Kidney (tissue), 13 donors: ENCODE measurements at regions not wholly inside any gene's neighbourhood (a gene's known extent, or its start where the extent isn't known, plus 50 kb on each side); places are given as distances from the start of the nearest gene placed in this dataset.

Experiments used
- DNase-seq, 5 donors: peaks; one replicate each; pipeline ENCODE4 v3.0.0-alpha.2; 2013 to 2020
- FAIRE-seq: peaks from 2 replicates; lab custom pipeline; 2012; peaks lifted over from hg19 to GRCh38; lab: Jason Lieb, UNC
- H3K27ac ChIP-seq, 2 donors: one replicate each; pipeline ENCODE4 v1.7.0; 2013; ENCODE audit warnings: low read depth in 2 of 2, low read length in 2 of 2, inconsistent platforms in 1 of 2
- H3K27me3 ChIP-seq: one replicate; pipeline ENCODE4 v1.7.1; 2013; ENCODE audit warnings: low read length, inconsistent platforms; ENCODE audit not compliant: control insufficient read depth, insufficient read depth
- H3K36me3 ChIP-seq, 3 donors: one replicate each; pipeline versions ENCODE4 v1.7.0 to v1.7.1; 2013; ENCODE audit warnings: low read length in 3 of 3, control low read depth in 1 of 3, inconsistent platforms in 1 of 3; ENCODE audit not compliant: insufficient read depth in 3 of 3, control insufficient read depth in 2 of 3
- H3K4me1 ChIP-seq, 3 donors: one replicate each; pipeline versions ENCODE4 v1.7.0 to v1.7.1; 2013; ENCODE audit warnings: low read length in 3 of 3, inconsistent platforms in 1 of 3, low read depth in 1 of 3; ENCODE audit not compliant: control insufficient read depth in 2 of 3, insufficient read depth in 2 of 3
- H3K4me3 ChIP-seq, 3 donors: one replicate each; pipeline versions ENCODE4 v1.7.0 to v1.8.1; 2013; ENCODE audit warnings: low read length in 3 of 3, control low read depth in 1 of 3, inconsistent platforms in 1 of 3
- H3K9ac ChIP-seq, 3 donors: one replicate each; pipeline versions ENCODE4 v1.7.0 to v1.7.1; 2013; ENCODE audit warnings: low read length in 3 of 3, control low read depth in 1 of 3, inconsistent platforms in 1 of 3
- H3K9me3 ChIP-seq, 3 donors: one replicate each; pipeline versions ENCODE4 v1.7.0 to v1.7.1; 2013; ENCODE audit warnings: low read length in 3 of 3, control low read depth in 1 of 3, inconsistent platforms in 1 of 3; ENCODE audit not compliant: control insufficient read depth in 2 of 3, insufficient read depth in 1 of 3
- intact Hi-C: fragments of 100-400 bp; cut with DNase I; formaldehyde crosslinking; loops from one replicate; pipeline ENCODE4 v1.11.1; 2022
- TF ChIP-seq, protein P1 (sequence below): IDR thresholded peaks from 3 replicates; pipeline ENCODE4 v1.5.1; 2012; ENCODE audit warnings: mild to moderate bottlenecking, moderate library complexity, borderline replicate concordance; ENCODE audit not compliant: insufficient read depth; ENCODE audit errors: extremely low read depth
- donor health status: control.
- donor health status: control.
- donor health status: control.
- donor health status: control.
- donor health status: control.
- donor health status: DM: yes; HTN: yes; CAD: no.
- donor health status: Normal renal cell carcinoma (clear cell type).

DNA sequence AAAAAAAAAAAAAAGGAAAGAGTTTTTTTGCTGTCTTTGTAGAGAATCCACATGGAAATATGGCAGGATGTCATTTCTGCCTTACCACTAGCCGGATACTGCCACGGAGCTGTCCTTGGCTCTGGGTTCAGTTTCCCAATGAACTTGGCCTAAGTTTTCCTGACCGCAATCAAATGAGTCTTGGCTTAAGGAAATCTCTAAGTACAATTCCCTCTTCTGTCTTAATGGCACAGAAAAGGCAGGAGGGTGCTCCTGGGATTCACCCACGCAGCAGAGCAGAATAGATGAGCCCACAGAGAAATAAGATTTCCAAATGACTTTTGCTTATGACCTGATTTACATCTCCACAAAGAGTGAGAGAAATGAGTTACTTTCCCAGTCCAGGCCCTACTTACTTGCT is 284.0 kb upstream of the VLDLR start:
- Histone ChIP-seq H3K4me1 (peaks cover 0 to 7% (median 0%) of the 10 kb centered on the region in 3 donors), H3K9me3 (no peaks in the 10 kb centered on the region), H3K27me3 (no peaks in the 10 kb centered on the region), H3K9ac (no peak overlapping the region), H3K27ac (no peak overlapping the region), H3K4me3 (no peak overlapping the region), H3K36me3 (no peaks in the 10 kb centered on the region)
- no peak for FAIRE-seq
- no peak for DNase-seq
- intact Hi-C loops = no loop called here
- TF ChIP-seq, protein P1, sequence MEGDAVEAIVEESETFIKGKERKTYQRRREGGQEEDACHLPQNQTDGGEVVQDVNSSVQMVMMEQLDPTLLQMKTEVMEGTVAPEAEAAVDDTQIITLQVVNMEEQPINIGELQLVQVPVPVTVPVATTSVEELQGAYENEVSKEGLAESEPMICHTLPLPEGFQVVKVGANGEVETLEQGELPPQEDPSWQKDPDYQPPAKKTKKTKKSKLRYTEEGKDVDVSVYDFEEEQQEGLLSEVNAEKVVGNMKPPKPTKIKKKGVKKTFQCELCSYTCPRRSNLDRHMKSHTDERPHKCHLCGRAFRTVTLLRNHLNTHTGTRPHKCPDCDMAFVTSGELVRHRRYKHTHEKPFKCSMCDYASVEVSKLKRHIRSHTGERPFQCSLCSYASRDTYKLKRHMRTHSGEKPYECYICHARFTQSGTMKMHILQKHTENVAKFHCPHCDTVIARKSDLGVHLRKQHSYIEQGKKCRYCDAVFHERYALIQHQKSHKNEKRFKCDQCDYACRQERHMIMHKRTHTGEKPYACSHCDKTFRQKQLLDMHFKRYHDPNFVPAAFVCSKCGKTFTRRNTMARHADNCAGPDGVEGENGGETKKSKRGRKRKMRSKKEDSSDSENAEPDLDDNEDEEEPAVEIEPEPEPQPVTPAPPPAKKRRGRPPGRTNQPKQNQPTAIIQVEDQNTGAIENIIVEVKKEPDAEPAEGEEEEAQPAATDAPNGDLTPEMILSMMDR = no peak

DNA sequence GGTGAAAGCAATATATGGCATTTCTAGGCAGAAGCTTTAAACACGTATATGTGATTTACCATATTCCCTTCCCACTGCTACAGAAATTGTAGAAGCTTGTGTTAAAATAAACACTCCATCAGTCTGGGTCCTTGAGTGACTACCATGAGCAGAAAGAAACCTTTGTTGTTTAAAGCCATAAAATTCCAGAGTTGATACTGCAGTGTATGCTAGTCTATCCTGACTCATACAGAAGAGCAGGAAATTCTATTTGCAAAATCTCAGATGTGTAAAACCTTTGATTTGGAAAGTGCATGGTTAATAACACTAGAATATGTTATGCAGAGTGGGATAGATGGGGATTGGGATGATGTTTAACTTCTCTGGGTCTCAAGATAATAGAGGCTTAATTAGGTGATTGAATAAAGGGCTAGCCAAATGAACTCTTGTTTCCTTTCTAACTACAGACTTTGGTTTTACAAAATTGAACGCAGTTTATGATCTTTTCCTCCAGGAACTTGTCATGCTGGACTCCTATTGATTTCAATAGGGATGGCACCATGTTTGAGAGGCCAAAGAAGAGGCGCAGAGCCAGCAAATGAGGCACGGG is 282.7 kb upstream of the VLDLR start:
- H3K36me3 ChIP-seq = no peaks in the 10 kb centered on the region
- H3K4me3 ChIP-seq = no peak overlapping the region
- TF ChIP-seq, protein P1 = no peak
- no peak overlapping the region for H3K27ac ChIP-seq
- H3K4me1 ChIP-seq = peaks cover 0 to 7% (median 0%) of the 10 kb centered on the region in 3 donors
- DNase-seq (no peak), FAIRE-seq (no peak)
- no peaks in the 10 kb centered on the region for H3K9me3 ChIP-seq
- intact Hi-C loops = no loop called here
- H3K27me3 ChIP-seq = no peaks in the 10 kb centered on the region
- H3K9ac ChIP-seq = no peak overlapping the region

DNA sequence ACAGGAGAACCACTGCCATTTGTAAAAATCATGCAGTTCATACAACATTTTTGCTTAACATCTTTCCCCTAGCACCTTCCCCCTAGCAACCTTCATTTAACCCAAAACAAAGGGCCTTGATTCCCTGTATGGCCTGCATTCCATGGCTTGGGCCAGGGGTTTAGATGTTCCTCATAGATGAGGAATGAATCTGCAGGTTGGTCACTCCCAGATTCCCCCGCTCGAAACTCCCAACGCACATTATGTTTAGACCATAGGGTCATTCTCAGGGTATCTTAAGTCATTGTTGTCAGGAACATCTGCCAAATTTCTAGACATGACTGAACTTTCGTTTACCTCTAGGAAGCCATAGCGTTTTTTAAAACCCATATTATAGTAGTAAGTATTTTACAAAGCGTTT is 282.2 kb upstream of the VLDLR start:
- no peaks in the 10 kb centered on the region for H3K27me3 ChIP-seq
- intact Hi-C loops = no loop called here
- DNase-seq (no peak), FAIRE-seq (no peak)
- TF ChIP-seq, protein P1 = no peak
- H3K36me3 ChIP-seq = no peaks in the 10 kb centered on the region
- no peak overlapping the region for H3K4me3 ChIP-seq
- H3K4me1 ChIP-seq = peaks cover 0 to 7% (median 0%) of the 10 kb centered on the region in 3 donors
- no peaks in the 10 kb centered on the region for H3K9me3 ChIP-seq
- H3K27ac ChIP-seq = no peak overlapping the region
- no peak overlapping the region for H3K9ac ChIP-seq
